ENCODE measurements at regions not wholly inside any gene's neighbourhood (a gene's known extent, or its start where the extent isn't known, plus 50 kb on each side); places are given as distances from the start of the nearest gene placed in this dataset.
A peak's percentile ranks its signal among the peaks of the same experiment; 100 is the strongest.
"Not testable (repeated sequence)": the region's sequence is repeated elsewhere in the genome, so short reads cannot be mapped to it uniquely, and the experiment has no call there.

GRCh38 chr10:21296575-21297355 lies 228.7 kb downstream of the SKIDA1 start:
- H3K4me3 ChIP-seq (ENCODE audit: low read length): no peak overlapping the region
- H3K36me3 ChIP-seq (ENCODE audit: insufficient read depth, low read length): no peaks in the 10 kb centered on the region
- H3K4me2 ChIP-seq (ENCODE audit: low read length): no peak overlapping the region
- no peaks in the 10 kb centered on the region for H3K27me3 ChIP-seq (ENCODE audit: control insufficient read depth, insufficient read depth, low read length)
- H3K9me3 ChIP-seq (replicated peaks; ENCODE audit: low read length): no peaks in the 10 kb centered on the region
- H3K4me1 ChIP-seq (ENCODE audit: control insufficient read depth, insufficient read depth, low read length): peaks cover 18% of the 10 kb centered on the region
- no peak overlapping the region for H3K9ac ChIP-seq (ENCODE audit: low read depth, low read length)

- Histone ChIP-seq H3K4me1 (ENCODE audit: control insufficient read depth, insufficient read depth, low read length) (peaks cover 26% of the 10 kb centered on the region), H3K27me3 (ENCODE audit: control insufficient read depth, insufficient read depth, low read length) (no peaks in the 10 kb centered on the region), H3K9me3 (replicated peaks; ENCODE audit: low read length) (no peaks in the 10 kb centered on the region), H3K36me3 (ENCODE audit: insufficient read depth, low read length) (no peaks in the 10 kb centered on the region), H3K4me2 (ENCODE audit: low read length) (peak overlapping the region; percentile 72), H3K4me3 (ENCODE audit: low read length) (peak overlapping the region; percentile 52), H3K9ac (ENCODE audit: low read depth, low read length) (peak overlapping the region; percentile 45)
These were observed 231.7 kb downstream of the SKIDA1 start for GRCh38 chr10:21293518-21294356.

GRCh38 chr10:21292763-21293517 lies 232.5 kb downstream of the SKIDA1 start:
- H3K9ac ChIP-seq (ENCODE audit: low read depth, low read length): peak overlapping the region; percentile 77
- H3K4me1 ChIP-seq (ENCODE audit: control insufficient read depth, insufficient read depth, low read length): peaks cover 26% of the 10 kb centered on the region
- peak overlapping the region; percentile 72 for H3K4me2 ChIP-seq (ENCODE audit: low read length)
- peak overlapping the region; percentile 52 for H3K4me3 ChIP-seq (ENCODE audit: low read length)
- H3K36me3 ChIP-seq (ENCODE audit: insufficient read depth, low read length): no peaks in the 10 kb centered on the region
- H3K9me3 ChIP-seq (replicated peaks; ENCODE audit: low read length): no peaks in the 10 kb centered on the region
- H3K27me3 ChIP-seq (ENCODE audit: control insufficient read depth, insufficient read depth, low read length): no peaks in the 10 kb centered on the region

- Histone ChIP-seq H3K4me2 (ENCODE audit: low read length) (no peak overlapping the region), H3K9me3 (replicated peaks; ENCODE audit: low read length) (no peaks in the 10 kb centered on the region), H3K27me3 (ENCODE audit: control insufficient read depth, insufficient read depth, low read length) (no peaks in the 10 kb centered on the region), H3K4me3 (ENCODE audit: low read length) (no peak overlapping the region), H3K36me3 (ENCODE audit: insufficient read depth, low read length) (no peaks in the 10 kb centered on the region), H3K9ac (ENCODE audit: low read depth, low read length) (no peak overlapping the region), H3K4me1 (ENCODE audit: control insufficient read depth, insufficient read depth, low read length) (peaks cover 30% of the 10 kb centered on the region)
These were observed 234.9 kb downstream of the SKIDA1 start for GRCh38 chr10:21290499-21291160.

- no peak overlapping the region for H3K4me3 ChIP-seq (ENCODE audit: low read length)
- H3K9me3 ChIP-seq (replicated peaks; ENCODE audit: low read length): no peaks in the 10 kb centered on the region
- no peak overlapping the region for H3K9ac ChIP-seq (ENCODE audit: low read depth, low read length)
- H3K4me2 ChIP-seq (ENCODE audit: low read length): no peak overlapping the region
- H3K4me1 ChIP-seq (ENCODE audit: control insufficient read depth, insufficient read depth, low read length): peaks cover 34% of the 10 kb centered on the region
- H3K36me3 ChIP-seq (ENCODE audit: insufficient read depth, low read length): no peaks in the 10 kb centered on the region
- H3K27me3 ChIP-seq (ENCODE audit: control insufficient read depth, insufficient read depth, low read length): no peaks in the 10 kb centered on the region
These were observed 235.5 kb downstream of the SKIDA1 start for GRCh38 chr10:21289961-21290360.

- H3K9ac ChIP-seq (ENCODE audit: low read depth, low read length): no peak overlapping the region
- H3K27me3 ChIP-seq (ENCODE audit: control insufficient read depth, insufficient read depth, low read length): no peaks in the 10 kb centered on the region
- peaks cover 34% of the 10 kb centered on the region for H3K4me1 ChIP-seq (ENCODE audit: control insufficient read depth, insufficient read depth, low read length)
- no peak overlapping the region for H3K4me2 ChIP-seq (ENCODE audit: low read length)
- no peaks in the 10 kb centered on the region for H3K9me3 ChIP-seq (replicated peaks; ENCODE audit: low read length)
- no peaks in the 10 kb centered on the region for H3K36me3 ChIP-seq (ENCODE audit: insufficient read depth, low read length)
- H3K4me3 ChIP-seq (ENCODE audit: low read length): no peak overlapping the region
These were observed 236.2 kb downstream of the SKIDA1 start for GRCh38 chr10:21289271-21289670.

GRCh38 chr10:21285742-21286331 lies 239.6 kb downstream of the SKIDA1 start:
- no peaks in the 10 kb centered on the region for H3K36me3 ChIP-seq (ENCODE audit: insufficient read depth, low read length)
- no peak overlapping the region for H3K9ac ChIP-seq (ENCODE audit: low read depth, low read length)
- no peak overlapping the region for H3K4me3 ChIP-seq (ENCODE audit: low read length)
- no peak overlapping the region for H3K4me2 ChIP-seq (ENCODE audit: low read length)
- peaks cover 7% of the 10 kb centered on the region for H3K4me1 ChIP-seq (ENCODE audit: control insufficient read depth, insufficient read depth, low read length)
- no peaks in the 10 kb centered on the region for H3K9me3 ChIP-seq (replicated peaks; ENCODE audit: low read length)
- no peaks in the 10 kb centered on the region for H3K27me3 ChIP-seq (ENCODE audit: control insufficient read depth, insufficient read depth, low read length)

GRCh38 chr10:21285207-21285606 lies 240.3 kb downstream of the SKIDA1 start:
- Histone ChIP-seq H3K27me3 (ENCODE audit: control insufficient read depth, insufficient read depth, low read length) (no peaks in the 10 kb centered on the region), H3K9me3 (replicated peaks; ENCODE audit: low read length) (no peaks in the 10 kb centered on the region), H3K36me3 (ENCODE audit: insufficient read depth, low read length) (no peaks in the 10 kb centered on the region), H3K4me3 (ENCODE audit: low read length) (no peak overlapping the region), H3K4me2 (ENCODE audit: low read length) (no peak overlapping the region), H3K9ac (ENCODE audit: low read depth, low read length) (no peak overlapping the region), H3K4me1 (ENCODE audit: control insufficient read depth, insufficient read depth, low read length) (peaks cover 7% of the 10 kb centered on the region)

GRCh38 chr10:21284301-21284700 lies 241.2 kb downstream of the SKIDA1 start:
- Histone ChIP-seq H3K27me3 (ENCODE audit: control insufficient read depth, insufficient read depth, low read length) (no peaks in the 10 kb centered on the region), H3K4me1 (ENCODE audit: control insufficient read depth, insufficient read depth, low read length) (peaks cover 7% of the 10 kb centered on the region), H3K4me2 (ENCODE audit: low read length) (no peak overlapping the region), H3K9me3 (replicated peaks; ENCODE audit: low read length) (no peaks in the 10 kb centered on the region), H3K4me3 (ENCODE audit: low read length) (no peak overlapping the region), H3K36me3 (ENCODE audit: insufficient read depth, low read length) (no peaks in the 10 kb centered on the region), H3K9ac (ENCODE audit: low read depth, low read length) (no peak overlapping the region)

- peaks cover 11% of the 10 kb centered on the region for H3K4me1 ChIP-seq (ENCODE audit: control insufficient read depth, insufficient read depth, low read length)
- H3K4me3 ChIP-seq (ENCODE audit: low read length); H3K9ac ChIP-seq (ENCODE audit: low read depth, low read length); H3K27me3 ChIP-seq (ENCODE audit: control insufficient read depth, insufficient read depth, low read length); H3K36me3 ChIP-seq (ENCODE audit: insufficient read depth, low read length); H3K9me3 ChIP-seq (replicated peaks; ENCODE audit: low read length); H3K4me2 ChIP-seq (ENCODE audit: low read length): not testable (repeated sequence)
These were observed 242.4 kb downstream of the SKIDA1 start for GRCh38 chr10:21283053-21283452.
